Activated CD8-positive, alpha-beta memory T cell treated with anti-CD3 and anti-CD28 coated beads, Interleukin-2, amount 50 U/mL, for 4 hours (primary cell): ENCODE measurements at regions not wholly inside any gene's neighbourhood (a gene's known extent, or its start where the extent isn't known, plus 50 kb on each side); places are given as distances from the start of the nearest gene placed in this dataset.
"Not testable (repeated sequence)": the region's sequence is repeated elsewhere in the genome, so short reads cannot be mapped to it uniquely, and the experiment has no call there.

Experiments
- DNase-seq: peaks from one replicate; pipeline ENCODE4 v3.0.0-alpha.2; 2020

- no peak for DNase-seq
Measured at GRCh38 chr2:43009448-43009847, 217.0 kb downstream of the ZFP36L2 start.

DNA sequence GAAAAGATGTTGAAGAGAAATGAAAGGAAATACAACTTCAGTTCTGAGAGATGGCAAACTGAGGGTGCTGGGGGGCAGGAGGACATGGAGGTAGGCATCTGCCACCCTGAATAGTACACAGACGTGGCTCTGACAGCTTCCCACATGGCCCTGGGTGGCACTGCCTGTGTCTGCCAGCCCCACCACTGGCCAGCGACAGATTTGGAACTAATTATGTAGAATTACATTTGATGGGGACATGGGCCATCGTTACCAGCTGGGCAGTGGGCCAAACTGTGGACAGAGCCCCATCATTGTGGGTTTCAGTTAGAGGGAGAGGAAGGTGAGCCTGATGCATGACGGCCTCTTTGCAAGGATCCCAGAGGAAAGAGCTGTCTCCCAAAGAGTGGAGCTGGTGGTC, 216.0 kb upstream of the HAAO start:
- no peak for DNase-seq

DNA sequence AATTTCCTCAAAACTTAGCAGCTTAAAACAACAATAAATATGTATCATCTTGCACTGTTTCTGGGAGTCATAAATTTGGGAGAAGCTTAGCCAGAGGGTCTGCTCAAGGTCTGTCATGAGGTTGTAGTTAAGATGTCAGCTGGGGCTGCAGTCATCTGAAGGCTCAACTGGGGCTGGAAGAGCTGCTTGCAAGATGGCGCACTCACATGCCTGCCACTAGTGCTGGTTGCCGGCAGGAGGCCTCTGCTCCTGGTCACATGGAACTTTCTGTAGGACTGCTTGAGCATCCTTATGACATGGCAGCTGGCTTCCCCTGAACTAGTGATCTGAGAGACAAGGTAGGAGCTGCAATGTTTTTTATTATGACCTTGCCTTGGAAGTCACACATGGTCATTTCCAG, 215.5 kb upstream of the HAAO start:
- DNase-seq, result no peak

DNA sequence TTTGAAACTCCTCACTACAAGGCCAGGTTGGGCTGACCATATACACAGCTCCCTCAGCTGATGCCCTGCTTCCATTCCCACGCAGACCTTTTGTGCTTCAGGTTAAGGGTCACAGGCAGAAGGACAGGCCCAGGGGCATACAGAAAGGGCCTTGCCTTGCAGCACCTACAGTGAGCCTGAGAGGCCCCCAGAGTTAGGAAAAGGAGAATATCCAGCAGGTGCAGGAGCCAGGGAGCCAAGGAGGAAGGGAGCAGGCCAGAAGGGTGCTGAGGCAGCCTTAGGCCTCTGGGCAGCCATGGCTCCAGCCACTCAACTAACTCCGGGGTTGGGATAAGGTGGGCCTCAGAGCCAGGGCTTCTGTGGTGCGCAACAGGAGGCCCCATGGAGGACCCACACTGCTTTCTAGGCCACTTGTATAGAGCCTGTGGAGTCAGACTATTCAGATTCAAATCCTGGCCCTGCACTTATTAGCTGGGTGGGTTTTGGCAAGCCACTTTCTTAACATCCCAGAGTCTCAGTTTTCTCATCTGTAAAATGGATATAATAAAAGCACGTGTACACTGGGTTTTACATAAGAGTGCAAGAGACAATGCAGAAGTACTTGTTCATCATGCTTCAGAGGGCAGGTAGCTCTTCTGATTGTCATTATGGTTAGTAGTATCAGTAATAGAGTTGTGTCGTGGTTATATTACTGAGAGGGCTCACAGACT, 214.6 kb upstream of the HAAO start:
- DNase-seq, result no peak

DNA sequence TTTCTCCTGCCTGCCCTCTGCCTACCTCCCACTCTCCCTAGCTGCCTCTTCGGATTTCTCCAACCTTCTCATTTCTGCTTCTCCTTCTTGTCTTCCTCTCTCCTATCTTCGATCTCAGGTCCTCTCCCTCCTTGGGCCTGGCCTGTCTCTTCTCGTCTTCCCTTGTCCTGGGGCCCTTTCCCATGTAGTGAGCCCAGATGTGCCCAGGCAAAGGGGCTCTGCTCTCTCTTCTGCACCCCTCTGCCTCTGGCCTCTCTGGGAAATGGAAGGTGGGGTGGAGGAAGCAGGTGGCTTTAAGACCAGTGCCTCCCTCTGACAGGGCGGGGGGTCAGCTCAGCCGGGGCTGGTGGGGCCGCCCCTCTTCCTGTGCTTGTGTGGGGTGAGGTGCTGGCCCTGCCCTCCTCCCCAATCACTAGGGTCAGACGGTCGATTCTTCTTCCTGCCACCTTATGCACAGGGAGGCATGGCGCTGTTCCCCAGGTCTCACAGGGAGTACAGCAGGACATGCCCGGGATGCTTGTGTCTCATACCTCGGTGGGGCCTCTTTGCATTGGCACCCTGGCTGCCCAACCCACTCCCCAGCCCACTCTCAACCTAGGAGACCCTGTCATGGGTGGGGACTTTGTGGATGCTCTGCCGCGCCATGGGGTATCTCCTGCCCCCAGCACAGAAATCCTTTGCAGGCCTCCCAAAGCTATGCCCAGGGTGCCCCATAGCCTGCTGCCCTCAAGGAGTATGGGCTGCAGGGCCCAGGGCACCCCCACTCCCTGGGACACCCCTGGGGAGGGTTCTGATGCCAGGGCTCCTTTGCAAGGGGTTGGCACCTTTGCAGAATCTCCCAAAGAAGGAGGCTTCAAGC, 213.8 kb upstream of the HAAO start:
- DNase-seq, result no peak

DNA sequence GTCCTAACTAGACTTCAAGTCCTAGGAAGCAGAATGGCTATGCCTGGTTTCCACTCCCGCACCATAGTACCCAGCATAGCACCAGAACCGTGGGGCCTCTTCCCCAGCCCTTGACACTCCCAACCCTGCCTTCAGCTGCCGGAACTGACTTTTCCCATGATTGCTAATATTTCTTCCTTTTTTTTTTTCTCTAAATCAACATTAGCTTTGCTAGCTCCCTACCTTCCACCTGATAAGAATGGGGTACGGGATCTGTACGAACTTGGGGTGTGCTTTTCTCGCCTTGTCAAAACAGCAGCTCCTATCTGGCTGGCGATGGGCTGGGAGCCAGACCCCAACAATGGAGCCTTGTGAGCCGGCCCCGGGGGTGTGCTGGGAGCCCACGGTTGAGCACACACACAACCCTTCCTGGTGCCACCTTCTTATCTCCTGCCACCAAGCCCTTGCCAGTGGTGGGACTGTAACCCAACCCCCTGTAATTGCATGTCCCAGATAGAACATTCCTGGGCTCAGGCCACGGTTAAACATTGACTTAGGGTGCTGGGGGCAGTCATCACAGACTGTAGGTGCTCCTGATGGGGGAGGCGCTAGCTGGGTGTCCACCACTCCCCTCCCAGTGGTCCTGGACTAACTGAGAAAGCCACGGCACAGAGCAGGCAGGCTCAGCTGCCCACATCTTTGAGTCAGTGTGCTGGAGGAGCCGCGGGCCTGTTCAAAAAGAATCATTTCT, 213.0 kb upstream of the HAAO start:
- DNase-seq, result no peak

DNA sequence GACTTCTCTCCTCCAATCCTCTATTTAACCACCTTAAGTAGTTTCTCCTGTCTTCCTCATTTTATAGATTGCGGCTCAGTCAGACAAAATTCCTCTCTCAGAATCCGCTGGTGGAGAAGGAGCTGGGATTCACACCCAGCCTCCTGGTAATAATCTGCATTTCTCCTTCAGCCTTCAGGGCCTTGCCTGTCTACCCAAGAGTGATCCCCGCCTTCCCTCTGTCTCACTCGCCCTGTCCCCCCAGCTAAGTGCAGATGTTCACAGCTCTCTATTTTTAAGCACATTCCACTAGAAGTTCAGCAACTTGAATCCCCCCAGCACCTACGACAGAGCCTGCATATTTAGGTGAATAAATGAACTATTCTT, 212.5 kb upstream of the HAAO start:
- no peak for DNase-seq

- DNase-seq, result not testable (repeated sequence)
Measured at GRCh38 chr2:43004126-43004865, 211.9 kb upstream of the HAAO start.

GRCh38 chr2:43003702-43004101, 211.3 kb upstream of the HAAO start:
- DNase-seq, result no peak

GRCh38 chr2:43001787-43002468, 209.5 kb upstream of the HAAO start:
- no peak for DNase-seq

DNA sequence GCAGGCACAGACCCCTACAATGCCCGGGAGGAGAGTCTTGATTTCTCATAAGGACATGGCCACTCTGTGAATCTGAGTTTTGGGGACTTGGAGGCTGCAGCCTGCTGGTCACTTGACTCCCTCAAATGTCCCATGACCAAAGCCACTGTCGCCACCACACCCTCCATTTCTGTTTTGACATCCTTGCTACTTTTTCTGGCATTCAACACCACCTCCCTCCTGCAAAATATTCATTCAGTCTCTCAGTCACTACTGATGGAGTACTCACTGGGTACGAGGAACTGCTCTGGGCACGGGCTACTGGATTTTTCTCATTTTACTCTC, 208.6 kb upstream of the HAAO start:
- no peak for DNase-seq

- no peak for DNase-seq
Measured at GRCh38 chr2:43000242-43001054, 208.1 kb upstream of the HAAO start.

- DNase-seq, result no peak
Measured at GRCh38 chr2:42999856-43000241, 207.5 kb upstream of the HAAO start.

DNA sequence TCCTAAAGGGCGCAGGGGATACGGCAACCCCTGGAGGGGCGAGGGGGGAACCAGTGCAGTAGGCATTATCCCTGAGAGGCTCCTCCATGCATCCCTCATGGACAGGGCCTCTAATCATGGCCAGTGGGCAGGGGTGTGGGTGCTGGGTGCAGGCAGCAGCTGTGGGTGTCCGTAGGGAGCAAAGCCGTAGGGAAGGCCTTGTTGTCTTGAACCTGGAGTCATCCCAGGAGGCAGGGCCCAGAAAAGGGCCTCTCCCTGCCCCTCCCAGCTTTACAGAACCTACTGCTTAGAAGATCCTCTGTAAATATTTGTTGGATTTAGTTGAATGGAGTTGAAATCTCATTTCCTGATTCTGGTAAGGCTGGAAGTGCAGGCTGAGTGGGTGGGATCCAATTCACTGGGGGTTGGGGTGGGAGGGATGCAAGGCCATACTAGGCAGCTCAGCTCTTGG, 207.0 kb upstream of the HAAO start:
- DNase-seq, result no peak

DNA sequence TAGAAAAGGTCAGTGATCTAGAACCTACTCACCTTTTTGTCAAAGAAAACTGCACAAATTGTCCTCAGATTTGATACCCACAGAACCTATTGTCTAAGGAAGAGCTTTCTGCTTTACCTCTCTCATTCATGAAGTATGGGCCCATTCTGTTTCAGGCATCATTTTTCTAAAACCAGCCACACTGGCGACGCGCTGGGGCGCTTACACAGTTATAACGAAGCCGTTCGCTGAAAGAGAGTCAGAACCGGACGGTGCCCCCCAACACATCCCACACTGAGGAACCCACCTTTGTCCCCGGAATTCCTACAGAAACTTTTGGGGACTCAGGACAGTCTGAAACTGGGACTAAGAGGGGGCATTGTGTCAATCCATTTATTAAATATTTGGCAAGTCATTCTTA, 206.3 kb upstream of the HAAO start:
- no peak for DNase-seq

GRCh38 chr2:42996528-42996927, 204.1 kb upstream of the HAAO start:
- DNase-seq, result no peak

GRCh38 chr2:42995752-42996422, 203.5 kb upstream of the HAAO start:
- DNase-seq, result no peak

- DNase-seq, result not testable (repeated sequence)
Measured at GRCh38 chr2:42989283-42990081, 197.1 kb upstream of the HAAO start.

DNA sequence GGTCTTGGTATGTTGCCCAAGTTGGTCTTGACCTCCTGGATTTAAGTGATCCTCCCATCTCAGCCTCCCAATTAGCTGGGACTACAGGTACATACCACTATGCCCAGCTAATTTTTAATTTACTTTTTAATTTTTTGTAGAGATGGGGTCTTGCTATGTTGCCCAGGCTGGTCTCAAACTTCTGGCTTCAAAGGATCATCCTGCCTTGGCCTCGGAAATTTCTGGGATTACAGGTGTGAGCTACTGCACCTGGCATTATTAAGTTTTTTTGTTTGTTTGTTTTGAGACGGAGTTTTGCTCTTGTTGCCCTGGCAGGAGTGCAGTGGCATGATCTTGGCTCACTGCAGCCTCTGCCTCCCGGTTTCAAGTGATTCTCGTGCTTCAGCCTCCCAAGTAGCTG, 195.7 kb upstream of the HAAO start:
- DNase-seq, result not testable (repeated sequence)
